Activated CD4-positive, alpha-beta T cell treated with anti-CD3 and anti-CD28 coated beads, Interleukin-2, Interleukin-6, amounts not matched to agents 100 ng/mL and 50 ng/mL, durations not matched to agents 16 hours and 8 hours (primary cell): ENCODE measurements at regions not wholly inside any gene's neighbourhood (a gene's known extent, or its start where the extent isn't known, plus 50 kb on each side); places are given as distances from the start of the nearest gene placed in this dataset.
A peak's percentile ranks its signal among the peaks of the same experiment; 100 is the strongest.
"Not testable (repeated sequence)": the region's sequence is repeated elsewhere in the genome, so short reads cannot be mapped to it uniquely, and the experiment has no call there.

ENCODE experiments used
- DNase-seq: peaks from one replicate; pipeline ENCODE4 v3.0.0-alpha.2; 2020

- no peak for DNase-seq
Measured at GRCh38 chr6:137787016-137787415, 80.0 kb upstream of the TNFAIP3 start.

- DNase-seq = no peak
Measured at GRCh38 chr6:137788248-137788647, 78.8 kb upstream of the TNFAIP3 start.

- no peak for DNase-seq
Measured at GRCh38 chr6:137791281-137792159, 75.5 kb upstream of the TNFAIP3 start.

- peak; percentile 51 for DNase-seq
Measured at GRCh38 chr6:137792160-137793033, 74.7 kb upstream of the TNFAIP3 start.

GRCh38 chr6:137793805-137794515, 73.1 kb upstream of the TNFAIP3 start:
- no peak for DNase-seq

- no peak for DNase-seq
Measured at GRCh38 chr6:137794516-137795201, 72.4 kb upstream of the TNFAIP3 start.

GRCh38 chr6:137795501-137795900, 71.6 kb upstream of the TNFAIP3 start:
- DNase-seq = no peak

- no peak for DNase-seq
Measured at GRCh38 chr6:137798261-137798660, 68.8 kb upstream of the TNFAIP3 start.

GRCh38 chr6:137798846-137799245, 68.2 kb upstream of the TNFAIP3 start:
- peak; percentile 33 for DNase-seq

GRCh38 chr6:137799950-137800568, 67.0 kb upstream of the TNFAIP3 start:
- peak; percentile 87 for DNase-seq

GRCh38 chr6:137800762-137801161, 66.3 kb upstream of the TNFAIP3 start:
- peak; percentile 31 for DNase-seq

- no peak for DNase-seq
Measured at GRCh38 chr6:137801352-137802114, 65.5 kb upstream of the TNFAIP3 start.

- DNase-seq = no peak
Measured at GRCh38 chr6:137802408-137803182, 64.5 kb upstream of the TNFAIP3 start.

GRCh38 chr6:137804637-137805036, 62.4 kb upstream of the TNFAIP3 start:
- no peak for DNase-seq

- no peak for DNase-seq
Measured at GRCh38 chr6:137805622-137806021, 61.4 kb upstream of the TNFAIP3 start.

- no peak for DNase-seq
Measured at GRCh38 chr6:137806914-137807682, 60.0 kb upstream of the TNFAIP3 start.

- DNase-seq = no peak
Measured at GRCh38 chr6:137808191-137808590, 58.9 kb upstream of the TNFAIP3 start.

- DNase-seq = no peak
Measured at GRCh38 chr6:137808836-137809315, 58.2 kb upstream of the TNFAIP3 start.

GRCh38 chr6:137809895-137810553, 57.0 kb upstream of the TNFAIP3 start:
- not testable (repeated sequence) for DNase-seq
